ENCODE measurements at regions not wholly inside any gene's neighbourhood (a gene's known extent, or its start where the extent isn't known, plus 50 kb on each side); places are given as distances from the start of the nearest gene placed in this dataset.

DNA sequence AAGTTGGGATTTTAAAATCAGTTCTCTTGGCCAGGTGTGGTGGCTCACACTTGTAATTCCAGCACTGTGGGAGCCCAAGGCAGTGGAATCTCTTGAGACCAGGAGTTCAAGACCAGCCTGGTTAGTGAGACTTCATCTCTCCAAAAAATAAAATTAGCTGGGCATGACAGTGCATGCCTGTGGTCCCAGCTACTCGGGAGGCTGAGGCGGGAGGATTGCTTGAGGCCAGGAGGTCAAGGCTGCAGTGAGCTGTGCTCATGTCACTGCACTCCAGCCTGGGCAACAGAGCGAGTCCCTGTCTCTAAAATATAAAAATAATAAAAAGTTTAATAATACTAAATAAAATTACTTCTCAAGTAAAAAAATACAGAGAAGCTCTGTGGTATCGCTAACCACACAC is 77.5 kb downstream of the FOXA2 start:
- no peak for DNase-seq (ENCODE audit: low read depth)

DNA sequence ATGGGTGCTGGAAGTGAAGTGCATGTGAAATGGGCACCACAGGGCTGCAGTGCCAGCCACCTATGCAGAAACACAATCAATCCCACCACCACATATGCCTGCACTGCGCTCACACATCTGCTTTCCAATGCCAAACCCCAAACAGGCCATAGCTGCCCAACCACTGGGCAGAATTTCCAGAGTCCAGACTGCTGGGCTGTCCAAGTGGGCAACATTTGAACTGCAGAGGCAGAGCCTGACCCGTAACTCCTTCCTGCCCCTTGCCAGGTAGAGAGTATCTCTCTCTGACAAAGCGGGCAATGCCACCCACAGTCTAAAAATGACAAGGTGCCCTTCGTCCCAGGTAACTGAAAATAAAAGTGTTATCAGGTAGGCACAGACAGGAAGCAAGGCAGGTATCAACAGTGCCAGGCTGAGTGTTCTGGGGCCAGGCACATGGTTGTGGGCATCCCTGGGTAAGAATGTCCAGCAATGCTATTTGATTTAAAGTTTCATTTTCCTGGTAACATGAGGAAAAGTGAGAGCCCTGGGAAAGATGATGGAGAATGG is 79.5 kb downstream of the FOXA2 start:
- DNase-seq (ENCODE audit: low read depth) = no peak

DNA sequence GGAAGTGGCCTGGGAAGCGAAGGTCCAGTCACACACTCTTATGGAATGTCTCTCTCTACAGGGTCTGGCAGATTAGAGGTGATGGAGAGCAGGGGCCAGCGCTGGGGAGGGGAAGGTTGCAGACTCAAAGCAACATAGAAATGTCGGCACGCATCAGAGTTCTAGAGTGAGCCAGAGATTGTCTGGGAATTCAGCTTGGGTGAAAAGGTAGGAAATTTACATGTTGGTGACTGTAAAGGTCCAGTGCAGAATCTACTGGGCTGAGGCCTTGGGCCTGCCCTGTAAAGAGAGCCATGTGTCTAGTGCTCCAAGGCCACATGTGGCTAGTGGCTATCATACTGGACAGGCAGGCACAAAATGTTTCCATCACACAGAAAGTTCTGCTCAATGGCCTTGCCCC is 80.8 kb downstream of the FOXA2 start:
- no peak for DNase-seq (ENCODE audit: low read depth)

DNA sequence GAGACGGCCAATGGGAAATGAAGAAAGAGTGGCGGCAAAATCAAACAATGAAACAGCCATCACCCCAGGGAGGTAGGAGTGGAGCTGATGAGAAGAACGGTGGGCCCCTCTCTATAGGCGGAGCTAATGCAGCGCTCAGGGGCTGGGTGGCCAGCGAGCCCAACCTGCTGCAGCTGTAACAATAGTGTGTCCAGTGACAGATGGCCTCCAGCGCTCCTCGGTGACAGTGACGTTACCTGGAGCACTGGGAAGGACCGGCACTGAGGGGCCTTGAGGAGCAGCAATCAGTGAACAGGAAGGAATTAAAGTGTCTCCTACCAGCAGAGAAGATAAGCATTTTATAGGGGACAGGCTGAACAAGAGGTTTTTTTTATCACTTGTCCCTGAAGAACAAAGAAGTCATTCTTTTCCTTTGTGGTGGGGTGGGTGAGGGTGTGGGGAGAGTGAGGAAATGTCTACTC is 81.6 kb downstream of the FOXA2 start:
- DNase-seq (ENCODE audit: low read depth) = peak; percentile 14

DNA sequence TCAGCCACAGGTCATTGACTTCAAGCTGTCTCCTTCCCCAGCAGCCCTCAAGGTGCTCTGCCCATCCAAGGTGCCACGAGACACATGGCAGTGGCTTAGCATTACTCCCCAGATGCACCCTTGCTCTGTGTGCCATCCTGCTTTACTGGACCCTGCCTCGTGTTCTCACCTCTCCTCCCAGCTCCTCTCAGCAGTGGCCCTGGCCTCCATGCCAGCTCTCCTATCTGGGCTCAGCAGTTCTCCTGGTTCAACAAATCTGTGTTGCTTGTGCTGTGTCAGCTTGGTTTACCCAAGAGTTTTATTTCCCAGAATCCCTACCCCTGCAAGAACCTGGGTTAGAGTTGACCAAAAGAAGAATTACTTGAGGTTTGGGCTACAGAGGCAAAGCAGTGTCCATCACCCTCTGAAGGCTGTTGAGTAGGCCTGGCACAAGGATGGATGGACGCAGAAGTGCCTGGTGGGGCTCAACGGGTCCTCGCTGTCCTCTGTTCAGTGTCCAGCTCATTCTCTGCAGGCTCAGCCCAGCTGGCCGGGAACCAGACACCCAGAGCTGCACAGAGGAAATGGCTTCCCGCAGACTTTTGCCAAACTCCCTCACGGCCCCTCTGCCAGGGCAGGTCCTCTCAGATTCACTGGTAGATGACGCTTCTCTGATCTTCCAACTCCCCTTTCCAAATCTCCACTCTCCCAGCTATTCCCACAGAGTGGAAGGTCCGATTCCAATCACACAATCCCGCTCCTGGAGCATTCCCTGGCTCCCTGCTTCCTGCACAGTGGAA is 82.6 kb downstream of the FOXA2 start:
- no peak for DNase-seq (ENCODE audit: low read depth)

DNA sequence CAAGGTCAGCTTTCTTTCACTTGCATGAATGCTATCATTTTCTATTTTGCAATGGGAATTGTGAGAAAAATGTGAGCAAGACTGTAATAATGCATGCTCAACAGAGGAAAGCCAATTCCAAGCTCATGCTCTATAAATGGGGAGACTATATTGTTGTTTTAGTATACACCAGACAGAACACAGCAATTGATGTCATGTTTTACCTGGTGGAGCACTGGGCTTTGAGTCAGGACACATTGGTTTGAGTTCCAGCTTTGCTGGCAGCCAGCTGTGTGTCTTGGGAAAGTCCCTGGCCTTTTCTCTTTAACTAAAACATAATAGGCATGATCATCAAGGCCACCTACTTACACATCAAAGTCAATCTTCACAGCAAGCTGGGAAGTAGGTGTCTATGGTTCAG is 83.3 kb downstream of the FOXA2 start:
- DNase-seq (ENCODE audit: low read depth) = no peak

DNA sequence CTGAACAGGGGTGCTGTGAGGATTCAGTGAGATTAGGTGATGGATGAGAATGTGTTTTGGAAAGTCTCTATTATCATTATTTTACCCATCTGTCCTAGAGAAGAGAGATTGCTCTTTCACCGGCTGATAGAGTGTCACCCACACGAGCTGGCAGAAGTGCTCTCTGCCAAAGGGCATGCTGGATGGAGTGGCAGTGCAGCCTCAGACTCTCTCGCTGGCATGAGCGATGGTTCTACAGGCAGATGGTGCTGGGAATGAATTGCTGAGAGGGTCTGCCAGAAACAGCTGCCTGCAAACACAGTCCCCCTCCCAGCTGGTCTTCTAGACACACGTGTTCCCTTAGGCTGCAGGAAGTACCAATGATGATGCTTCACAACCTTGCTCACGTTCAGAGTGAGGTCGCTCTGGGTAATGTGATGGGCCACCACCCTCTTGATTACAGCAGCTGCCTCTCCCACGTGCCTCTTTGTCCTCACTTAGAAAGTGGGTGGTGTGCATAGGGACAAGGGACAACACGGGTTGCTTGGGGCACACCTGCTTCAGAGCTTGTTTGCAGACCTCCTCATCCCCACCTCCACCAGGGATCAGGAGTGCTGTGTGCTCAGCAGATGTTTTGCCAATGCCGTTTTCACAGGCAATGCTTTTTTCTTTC is 84.7 kb downstream of the FOXA2 start:
- no peak for DNase-seq (ENCODE audit: low read depth)

DNA sequence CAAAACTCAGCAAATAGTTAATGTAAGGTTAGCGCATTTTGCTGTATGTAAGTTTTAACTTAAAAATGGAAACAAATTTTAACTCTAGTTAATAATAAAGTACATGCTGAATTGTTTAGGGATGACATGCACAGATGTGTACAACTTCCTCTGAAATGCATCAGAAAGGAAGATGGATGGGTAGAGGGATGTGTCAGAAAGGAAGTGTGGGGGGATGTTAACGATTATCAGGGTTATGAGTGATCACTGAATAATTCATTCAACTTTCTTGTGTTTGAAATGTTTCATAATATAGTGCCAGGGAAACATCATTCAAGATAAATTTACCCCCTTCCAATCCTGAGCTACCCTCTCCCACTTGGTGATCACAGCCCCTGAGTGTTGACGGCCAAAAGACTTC is 87.6 kb downstream of the FOXA2 start:
- peak; percentile 65 for DNase-seq (ENCODE audit: low read depth)

DNA sequence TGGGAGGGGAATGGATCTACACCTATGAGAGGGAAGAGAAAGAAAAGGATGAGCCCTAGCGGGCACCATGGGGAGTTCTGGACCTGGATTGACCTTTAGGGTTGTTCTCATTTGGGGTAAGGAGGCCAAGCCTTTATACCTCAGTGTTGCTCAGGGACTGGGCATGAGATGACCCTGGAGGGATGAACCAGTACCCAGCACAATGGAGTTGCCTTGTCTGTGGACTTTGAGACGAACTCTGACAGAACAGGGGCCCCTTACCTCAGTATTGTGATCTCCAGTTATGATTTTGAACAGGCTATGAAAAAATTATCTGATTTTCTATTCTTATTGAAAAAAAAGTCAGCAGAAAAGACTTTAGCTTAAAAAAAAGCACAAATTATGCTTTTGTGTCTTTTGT is 88.6 kb downstream of the FOXA2 start:
- DNase-seq (ENCODE audit: low read depth) = no peak

DNA sequence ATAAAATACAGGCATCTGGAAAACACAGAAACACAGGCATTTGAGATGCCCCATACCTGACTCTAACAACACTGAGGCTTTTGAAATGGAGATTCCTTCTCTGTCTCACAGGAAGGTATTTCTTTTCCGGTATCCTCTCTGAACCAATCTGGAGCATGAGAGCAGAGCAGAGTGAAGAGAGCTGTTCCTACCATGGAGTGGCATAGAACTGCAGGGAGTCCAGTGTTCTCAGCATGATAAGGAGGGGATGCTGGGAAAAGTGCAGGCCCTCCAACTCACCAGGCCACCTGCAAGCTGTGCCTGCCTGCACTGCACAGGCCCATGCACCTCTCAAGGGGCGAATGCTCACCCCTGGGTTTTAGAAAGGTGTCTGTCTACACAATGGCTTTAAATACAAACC is 89.2 kb downstream of the FOXA2 start:
- DNase-seq (ENCODE audit: low read depth) = no peak

DNA sequence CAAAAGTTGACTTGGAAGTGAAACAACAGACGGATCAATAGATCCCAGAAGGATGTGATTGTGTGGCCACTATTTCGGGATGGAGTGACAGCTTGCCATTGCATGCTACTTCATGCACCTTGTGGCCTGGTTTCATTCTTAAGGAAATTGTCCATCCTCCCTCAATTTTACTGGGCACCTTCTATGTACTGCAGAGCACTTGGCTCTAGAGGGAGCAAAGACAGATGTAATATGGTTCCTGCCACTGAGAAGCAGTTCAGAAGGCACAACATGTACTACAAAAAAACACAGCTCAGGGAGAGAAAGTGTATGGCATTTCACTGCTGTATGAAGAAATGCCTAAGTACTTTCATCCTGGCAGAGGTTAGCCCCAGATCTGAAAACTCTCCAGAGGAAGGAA is 91.9 kb downstream of the FOXA2 start:
- DNase-seq (ENCODE audit: low read depth) = no peak

DNA sequence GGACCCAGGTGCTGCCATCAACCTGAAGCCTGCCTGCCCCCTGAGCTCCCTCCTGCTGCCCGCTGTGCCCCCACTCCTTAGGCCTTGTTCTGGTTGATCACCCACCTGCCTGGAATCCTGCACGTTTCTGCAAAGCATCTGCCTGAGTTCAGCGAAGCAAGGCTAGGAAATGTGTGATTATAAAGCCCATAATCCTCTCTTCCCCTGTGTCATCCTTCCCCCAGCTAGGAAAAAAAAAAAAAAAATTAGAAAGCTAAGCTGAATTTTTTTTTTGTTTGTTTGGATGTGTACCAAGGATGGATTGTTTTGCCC is 93.2 kb downstream of the FOXA2 start:
- DNase-seq (ENCODE audit: low read depth) = no peak

DNA sequence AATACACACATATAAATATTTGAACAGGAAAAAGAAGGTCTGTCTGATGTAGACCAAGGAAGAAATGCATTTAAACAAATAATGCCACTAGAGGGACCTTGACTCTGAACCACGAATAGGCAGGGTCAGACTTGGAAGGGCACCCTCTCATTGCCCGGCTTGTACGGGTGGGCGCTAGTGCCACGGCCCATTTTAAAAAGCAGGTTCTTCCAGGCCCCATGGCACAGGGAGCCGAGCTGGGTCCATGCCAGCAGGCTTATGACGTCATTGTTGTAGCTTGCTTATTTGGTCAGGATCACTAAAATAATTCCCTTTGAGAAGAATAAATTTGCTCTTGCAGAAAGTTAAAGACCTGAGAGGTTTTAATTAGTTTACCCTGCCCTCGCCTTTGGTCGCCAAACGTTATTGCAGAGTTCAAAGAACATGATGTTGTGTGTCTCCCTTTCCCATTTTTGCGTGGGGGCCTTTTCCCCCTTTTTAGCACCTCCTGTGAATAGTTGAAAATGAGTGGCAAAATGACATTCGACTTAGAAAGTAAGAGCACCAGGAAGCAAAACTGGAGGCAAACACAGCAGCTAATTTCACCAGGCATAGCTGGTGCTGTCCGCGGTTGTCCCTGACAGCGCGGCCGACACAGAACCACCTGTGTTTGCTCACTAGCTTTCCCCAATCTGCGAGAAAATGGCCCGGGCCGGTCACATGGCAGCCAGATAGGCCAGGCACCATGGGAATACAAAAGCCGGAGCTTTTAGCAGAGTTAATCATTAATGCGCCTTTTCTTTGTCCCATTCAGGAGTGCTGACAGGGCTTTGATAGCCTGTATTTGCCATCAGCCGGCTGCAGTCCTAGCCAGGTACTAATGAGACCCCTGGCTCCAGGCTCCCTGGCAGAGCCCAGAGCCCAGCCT is 93.8 kb downstream of the FOXA2 start:
- no peak for DNase-seq (ENCODE audit: low read depth)

DNA sequence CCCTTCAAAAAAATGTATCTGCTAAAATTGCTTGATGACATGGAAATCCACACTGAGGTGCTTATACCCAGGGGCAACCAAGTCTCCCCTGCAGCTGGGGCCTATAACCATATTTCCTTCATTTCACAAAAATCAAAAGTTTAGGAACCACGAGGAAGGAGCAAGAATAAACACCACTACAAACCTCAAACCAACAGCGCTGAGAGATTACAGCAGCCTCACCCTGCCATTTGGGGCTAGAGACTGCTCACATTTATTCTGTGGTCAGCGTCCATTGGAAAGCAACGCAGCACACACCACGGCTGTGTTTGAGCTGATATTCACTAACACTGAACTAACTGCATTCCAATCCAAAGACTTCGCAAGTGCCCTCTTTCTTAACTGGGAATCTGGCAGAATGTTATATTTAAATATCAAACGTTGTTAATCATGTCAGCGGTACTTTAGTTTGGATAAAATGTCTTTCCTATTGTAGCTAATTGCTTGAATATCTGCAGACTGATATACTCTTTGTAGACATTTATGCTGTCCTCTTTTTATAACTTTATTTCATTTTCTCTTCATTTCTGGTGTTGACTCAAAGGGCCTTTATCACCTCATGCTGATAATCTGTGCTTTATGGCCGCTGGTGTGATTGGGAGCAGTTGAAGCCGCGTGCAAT is 94.6 kb downstream of the FOXA2 start:
- DNase-seq (ENCODE audit: low read depth) = no peak

DNA sequence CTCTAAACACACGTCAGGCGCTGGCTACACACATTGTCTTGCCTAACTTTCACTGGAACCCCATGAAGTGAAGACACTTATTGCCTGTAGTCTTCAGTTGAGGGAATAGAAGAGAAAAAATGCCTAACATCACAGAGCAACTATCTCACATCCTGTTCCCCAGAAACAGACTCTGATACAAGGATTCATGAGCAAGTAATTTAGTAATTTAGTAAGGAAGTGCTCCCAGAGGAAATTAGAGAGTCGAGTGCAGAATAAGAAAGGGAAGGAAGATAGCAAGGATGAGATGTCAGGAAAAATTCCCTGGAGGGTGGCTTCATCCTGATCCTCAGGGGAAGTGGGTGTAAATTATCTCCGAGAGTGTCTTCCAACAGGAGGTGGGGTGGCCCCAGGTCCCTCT is 104.0 kb downstream of the FOXA2 start:
- no peak for DNase-seq (ENCODE audit: low read depth)

DNA sequence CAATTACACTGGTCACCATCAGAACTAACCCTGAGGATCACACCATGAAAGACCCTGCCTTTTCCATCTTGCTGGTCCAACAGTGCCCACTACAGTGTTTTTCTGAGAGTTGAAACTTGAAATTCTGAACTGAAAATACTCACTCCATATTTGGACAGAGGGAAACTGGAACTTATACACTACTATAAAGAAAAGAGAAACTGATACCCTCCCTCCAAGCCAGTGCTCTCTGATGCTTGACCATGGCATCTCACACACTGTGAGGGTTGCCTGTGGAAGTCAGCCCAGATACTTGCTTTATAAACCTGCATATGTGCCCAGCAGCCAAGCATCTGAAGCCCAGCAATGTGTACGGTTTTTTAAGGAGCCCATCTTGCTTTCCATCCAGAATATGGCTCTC is 108.7 kb downstream of the FOXA2 start:
- no peak for DNase-seq (ENCODE audit: low read depth)

DNA sequence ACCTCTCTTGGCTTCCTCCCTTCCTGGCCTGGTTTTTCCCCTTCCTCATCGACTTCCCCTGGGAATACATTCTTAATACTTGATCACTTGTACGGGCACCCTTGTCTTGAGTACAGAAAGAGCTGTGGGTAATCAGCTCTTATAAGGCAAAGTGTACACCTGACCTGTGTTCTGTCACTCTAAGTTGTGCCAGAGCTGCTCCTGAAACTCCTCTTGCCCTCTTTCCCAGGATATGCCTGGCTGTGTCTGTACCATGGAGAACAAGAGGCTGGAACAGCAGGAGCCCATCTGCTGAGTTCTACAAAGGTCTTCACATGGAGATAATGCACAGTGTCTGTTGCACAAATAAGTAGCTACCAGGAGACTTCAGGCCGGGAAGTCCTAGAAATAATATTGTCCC is 110.1 kb downstream of the FOXA2 start:
- no peak for DNase-seq (ENCODE audit: low read depth)

DNA sequence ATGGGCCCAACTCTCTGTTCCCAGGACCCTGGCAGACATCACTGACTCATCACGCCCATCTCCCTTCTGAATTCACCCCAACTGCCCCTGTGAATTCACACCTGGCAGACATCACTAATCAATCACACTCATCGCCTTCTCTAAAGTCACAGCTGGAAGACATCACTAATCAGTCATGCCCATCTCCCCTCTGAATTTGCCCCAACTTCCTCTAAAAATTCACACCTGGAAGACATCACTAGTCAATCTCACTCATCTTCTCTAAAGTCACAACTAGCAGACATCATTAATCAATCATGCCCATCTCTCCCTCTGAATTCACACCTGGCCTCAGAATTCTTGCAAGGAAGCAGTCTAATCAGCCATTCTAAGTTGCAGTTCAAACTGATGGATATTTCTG is 111.1 kb downstream of the FOXA2 start:
- no peak for DNase-seq (ENCODE audit: low read depth)

DNA sequence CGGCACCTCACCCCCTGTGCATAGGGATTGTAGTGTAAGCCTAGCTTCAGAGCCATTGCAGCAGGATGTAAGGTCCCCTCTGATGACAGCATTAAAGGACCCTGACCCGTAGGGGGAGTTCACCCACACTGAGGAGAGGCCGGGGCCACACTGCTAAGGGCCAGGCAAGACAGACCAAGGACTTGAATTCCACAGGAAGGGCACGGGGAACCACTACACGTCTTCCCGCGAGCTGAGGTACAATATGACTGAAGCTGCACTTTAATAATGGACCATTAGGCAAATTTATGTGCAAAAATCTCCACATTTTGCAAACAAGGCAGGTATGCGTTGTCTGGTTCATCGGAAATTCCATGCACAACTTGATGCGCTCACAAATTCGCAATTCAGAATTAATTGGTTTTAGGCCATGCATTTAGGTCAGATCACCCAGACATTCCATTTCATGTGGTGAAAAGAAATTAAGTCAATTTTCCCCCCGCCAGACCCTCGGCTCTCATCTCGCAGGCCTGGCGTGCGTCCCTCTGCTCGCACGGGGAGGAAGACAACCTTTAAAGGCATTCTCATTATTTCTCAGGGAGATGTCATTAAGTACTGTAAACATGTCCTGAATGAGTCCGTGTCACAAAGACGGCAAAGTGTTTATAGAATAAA is 111.8 kb downstream of the FOXA2 start:
- no peak for DNase-seq (ENCODE audit: low read depth)

DNA sequence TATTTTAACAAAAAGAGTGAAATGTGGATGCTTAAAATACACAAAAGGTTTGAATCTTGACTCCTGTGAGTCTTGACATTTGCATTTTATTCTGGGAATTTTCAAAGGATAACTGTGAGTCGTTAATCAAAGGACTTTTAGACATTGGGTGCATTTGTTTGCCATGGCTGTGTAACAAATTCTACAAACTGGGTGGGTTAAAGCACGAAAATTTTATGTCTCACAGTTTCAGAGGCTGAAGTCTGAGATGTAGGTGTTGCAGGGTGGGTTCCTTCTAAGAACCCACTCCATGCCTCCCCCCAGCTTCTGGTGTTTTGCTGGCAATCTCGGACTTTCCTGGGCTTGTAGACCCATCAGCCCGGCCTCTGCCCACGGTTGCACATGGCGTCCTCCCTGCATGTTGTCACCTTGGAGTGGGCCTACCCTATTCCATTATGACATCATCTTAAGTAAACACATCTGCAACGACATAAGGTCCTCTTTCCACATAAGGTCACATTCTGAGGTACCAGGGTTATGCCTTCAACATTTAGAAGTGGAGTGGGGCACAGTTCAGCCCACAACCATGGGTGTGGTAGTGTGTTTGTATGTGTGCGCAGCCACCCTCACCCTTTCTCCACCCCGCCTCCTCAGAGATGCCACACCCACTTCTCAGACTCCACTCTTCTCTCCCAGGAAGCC is 113.1 kb downstream of the FOXA2 start:
- DNase-seq (ENCODE audit: low read depth) = no peak

All from HT1080 (cell line).